Common myeloid progenitor, CD34-positive (primary cell): ENCODE measurements at regions not wholly inside any gene's neighbourhood (a gene's known extent, or its start where the extent isn't known, plus 50 kb on each side); places are given as distances from the start of the nearest gene placed in this dataset.

Experiments
- CTCF ChIA-PET: fragments of 350-600 bp; sonication (Branson Sonifier 250); formaldehyde crosslinking; loops from one replicate; lab custom pipeline; 2021; ENCODE audit warnings: antibody characterized with exemption; lab: Charles Lee
- POLR2A ChIA-PET: fragments of 350-600 bp; sonication (Branson Sonifier 250); formaldehyde crosslinking; loops from one replicate; lab custom pipeline; 2021; ENCODE audit warnings: antibody characterized with exemption; lab: Charles Lee
- DNase-seq, 3 donors: peaks; one replicate each; pipeline versions ENCODE4 v3.0.0 to v3.0.0-alpha.2; 2013
- H3K27ac ChIP-seq, 2 experiments: 1 replicate in 1 of 2; 2 replicates in 1 of 2; pipeline ENCODE4 v1.7.0; 2013; ENCODE audit warnings: inconsistent platforms in 2 of 2, low read length in 2 of 2, mild to moderate bottlenecking in 2 of 2, low read depth in 1 of 2, moderate library complexity in 1 of 2; ENCODE audit not compliant: severe bottlenecking in 2 of 2, insufficient read depth in 1 of 2, poor library complexity in 1 of 2
- H3K27me3 ChIP-seq, 5 experiments: replicated peaks in 2 of 5; 1 replicate in 3 of 5; 2 replicates in 2 of 5; pipeline versions ENCODE4 v1.6.1 to v1.7.0; 2013; ENCODE audit warnings: low read length in 4 of 5, mild to moderate bottlenecking in 2 of 5, moderate library complexity in 2 of 5, inconsistent platforms in 1 of 5; ENCODE audit not compliant: insufficient read depth in 5 of 5, control insufficient read depth in 4 of 5
- H3K36me3 ChIP-seq, 4 experiments: 1 replicate in 2 of 4; 2 replicates in 2 of 4; pipeline versions ENCODE4 v1.6.1 to v1.7.0; 2013; ENCODE audit warnings: low read length in 3 of 4, control low read depth in 1 of 4, mild to moderate bottlenecking in 1 of 4; ENCODE audit not compliant: control insufficient read depth in 4 of 4, insufficient read depth in 4 of 4
- H3K4me1 ChIP-seq, 4 experiments: 1 replicate in 3 of 4; 2 replicates in 1 of 4; pipeline versions ENCODE4 v1.6.1 to v1.7.1; 2013; ENCODE audit warnings: low read length in 3 of 4, mild to moderate bottlenecking in 3 of 4, control low read depth in 1 of 4, inconsistent platforms in 1 of 4, moderate library complexity in 1 of 4; ENCODE audit not compliant: control insufficient read depth in 4 of 4, insufficient read depth in 4 of 4; ENCODE audit errors: control extremely low read depth in 1 of 4
- H3K4me3 ChIP-seq, 7 experiments: 1 replicate in 4 of 7; 2 replicates in 3 of 7; pipeline versions ENCODE4 v1.5.1 to v1.7.0; 2013; ENCODE audit warnings: mild to moderate bottlenecking in 7 of 7, low read length in 6 of 7, moderate library complexity in 6 of 7, inconsistent platforms in 2 of 7, low read depth in 2 of 7, control low read depth in 1 of 7; ENCODE audit not compliant: insufficient read depth in 4 of 7, control insufficient read depth in 1 of 7; ENCODE audit errors: extremely low read depth in 1 of 7
- H3K9me3 ChIP-seq, 5 experiments: 1 replicate in 4 of 5; 2 replicates in 1 of 5; pipeline versions ENCODE4 v1.6.1 to v1.7.1; 2013; ENCODE audit warnings: low read length in 4 of 5, mild to moderate bottlenecking in 2 of 5, inconsistent platforms in 1 of 5, low read depth in 1 of 5, moderate library complexity in 1 of 5; ENCODE audit not compliant: control insufficient read depth in 4 of 5, insufficient read depth in 2 of 5; ENCODE audit errors: control extremely low read depth in 1 of 5
- WGBS: methylation state at CpG from one replicate; pipeline ENCODE4 v1.1.5; 2013; ENCODE audit not compliant: insufficient coverage; 5-methylcytosine and 5-hydroxymethylcytosine counted together

- DNase-seq, result peak in 2 of 3 donors; percentile 46 to 52
- CTCF ChIA-PET, result no interaction called here
- POLR2A ChIA-PET, result no interaction called here
- Histone ChIP-seq H3K27me3 (no peaks in the 10 kb centered on the region), H3K9me3 (no peaks in the 10 kb centered on the region), H3K4me1 (peaks cover 10 to 42% (median 28%) of the 10 kb centered on the region in 4 experiments), H3K36me3 (no peaks in the 10 kb centered on the region), H3K4me3 (peak overlapping the region in 2 of 7 experiments; percentile 36 to 41), H3K27ac (no peak overlapping the region)
- 4% methylated on average over 5 of the region's 6 CpGs for WGBS
Measured at GRCh38 chr5:124906339-124907097, 160.1 kb upstream of the ZNF608 start.

- Histone ChIP-seq H3K36me3 (no peaks in the 10 kb centered on the region), H3K27ac (no peak overlapping the region), H3K27me3 (no peaks in the 10 kb centered on the region), H3K4me1 (peaks cover 5 to 35% (median 21%) of the 10 kb centered on the region in 4 experiments), H3K9me3 (no peaks in the 10 kb centered on the region), H3K4me3 (no peak overlapping the region)
- CTCF ChIA-PET, result no interaction called here
- DNase-seq, result no peak
- POLR2A ChIA-PET, result no interaction called here
- 83% methylated on average over 8 of the region's 12 CpGs for WGBS
Measured at GRCh38 chr5:124907098-124907644, 160.7 kb upstream of the ZNF608 start.

- WGBS, result 97% methylated on average over 3 of the region's 7 CpGs
- peak in 2 of 3 donors; percentile 21 to 41 for DNase-seq
Measured at GRCh38 chr5:124908581-124909451, 162.4 kb upstream of the ZNF608 start.

GRCh38 chr5:124909734-124910133, 163.3 kb upstream of the ZNF608 start:
- no peaks in the 10 kb centered on the region for H3K27me3 ChIP-seq
- DNase-seq, result no peak
- H3K4me1 ChIP-seq, result peaks cover 2 to 27% (median 16%) of the 10 kb centered on the region in 4 experiments
- no peak overlapping the region for H3K27ac ChIP-seq
- WGBS, result 96% methylated on average over 4 of the region's 5 CpGs
- POLR2A ChIA-PET, result no interaction called here
- H3K4me3 ChIP-seq, result no peak overlapping the region
- peaks cover 0 to 8% (median 0%) of the 10 kb centered on the region in 5 experiments for H3K9me3 ChIP-seq
- CTCF ChIA-PET, result no interaction called here
- H3K36me3 ChIP-seq, result no peaks in the 10 kb centered on the region

More at GRCh38 chr5:124908581-124909451, 162.4 kb upstream of the ZNF608 start:
- Histone ChIP-seq H3K9me3 (peaks cover 0 to 8% (median 0%) of the 10 kb centered on the region in 5 experiments), H3K27me3 (no peaks in the 10 kb centered on the region), H3K27ac (no peak overlapping the region), H3K36me3 (no peaks in the 10 kb centered on the region), H3K4me3 (no peak overlapping the region), H3K4me1 (peaks cover 2 to 27% (median 16%) of the 10 kb centered on the region in 4 experiments)
- ChIA-PET POLR2A (no interaction called here), CTCF (no interaction called here)

- WGBS, result 100% methylated on average over 3 of the region's 3 CpGs
- no peak for DNase-seq
- H3K36me3 ChIP-seq, result no peaks in the 10 kb centered on the region
- POLR2A ChIA-PET, result no interaction called here
- no peak overlapping the region for H3K4me3 ChIP-seq
- H3K9me3 ChIP-seq, result peaks cover 0 to 8% (median 0%) of the 10 kb centered on the region in 5 experiments
- CTCF ChIA-PET, result no interaction called here
- H3K4me1 ChIP-seq, result peaks cover 2 to 27% (median 16%) of the 10 kb centered on the region in 4 experiments
- no peak overlapping the region for H3K27ac ChIP-seq
- no peaks in the 10 kb centered on the region for H3K27me3 ChIP-seq
Measured at GRCh38 chr5:124910354-124911016, 164.0 kb upstream of the ZNF608 start.

- H3K36me3 ChIP-seq, result no peaks in the 10 kb centered on the region
- peaks cover 0 to 8% (median 3%) of the 10 kb centered on the region in 4 experiments for H3K4me1 ChIP-seq
- H3K4me3 ChIP-seq, result no peak overlapping the region
- no peak for DNase-seq
- H3K27ac ChIP-seq, result no peak overlapping the region
- H3K9me3 ChIP-seq, result peaks cover 0 to 8% (median 3%) of the 10 kb centered on the region in 5 experiments
- 92% methylated on average over 13 of the region's 20 CpGs for WGBS
- POLR2A ChIA-PET, result no interaction called here
- CTCF ChIA-PET, result interaction anchor here (1.2 kb wide), 1 partner anchor 16 kb away, joined by 3 read pairs; no protein-coding TSS in a partner anchor
- H3K27me3 ChIP-seq, result no peaks in the 10 kb centered on the region
Measured at GRCh38 chr5:124912638-124913328, 166.3 kb upstream of the ZNF608 start.
